Activated CD4-positive, alpha-beta memory T cell treated with anti-CD3 and anti-CD28 coated beads, Interleukin-2, amount 10 ng/mL, durations not matched to agents 7 days and 5 days (primary cell): ENCODE measurements at regions not wholly inside any gene's neighbourhood (a gene's known extent, or its start where the extent isn't known, plus 50 kb on each side); places are given as distances from the start of the nearest gene placed in this dataset.
"Not testable (repeated sequence)": the region's sequence is repeated elsewhere in the genome, so short reads cannot be mapped to it uniquely, and the experiment has no call there.

ENCODE experiments used
- CTCF ChIA-PET: fragments of 350-600 bp; sonication (Branson Sonifier 250); formaldehyde crosslinking; loops from one replicate; lab custom pipeline; 2021; ENCODE audit warnings: antibody characterized with exemption, inconsistent platforms; lab: Charles Lee
- POLR2A ChIA-PET: fragments of 350-600 bp; sonication (Branson Sonifier 250); formaldehyde crosslinking; loops from one replicate; lab custom pipeline; 2021; ENCODE audit warnings: antibody characterized with exemption; lab: Charles Lee
- DNase-seq: peaks from one replicate; pipeline ENCODE4 v3.0.0-alpha.2; 2020
- H3K27ac Mint-ChIP-seq: one replicate; pipeline ENCODE4 v1.8.0; 2021; ENCODE audit warnings: mild to moderate bottlenecking, mixed read lengths
- H3K27me3 Mint-ChIP-seq: one replicate; pipeline ENCODE4 v1.8.0; 2021; ENCODE audit warnings: mixed read lengths
- H3K36me3 Mint-ChIP-seq: one replicate; pipeline ENCODE4 v1.8.0; 2021; ENCODE audit warnings: low read depth, mixed read lengths
- H3K4me1 Mint-ChIP-seq: one replicate; pipeline ENCODE4 v1.8.0; 2021; ENCODE audit warnings: mixed read lengths
- H3K4me3 Mint-ChIP-seq: one replicate; pipeline ENCODE4 v1.8.0; 2021; ENCODE audit warnings: mild to moderate bottlenecking, mixed read lengths
- H3K9me3 Mint-ChIP-seq: one replicate; pipeline ENCODE4 v1.8.0; 2021; ENCODE audit warnings: mixed read lengths

- Mint-ChIP-seq H3K36me3 (no peaks in the 10 kb centered on the region), H3K4me1 (no peaks in the 10 kb centered on the region), H3K4me3 (no peak overlapping the region), H3K27ac (no peak overlapping the region), H3K27me3 (no peaks in the 10 kb centered on the region), H3K9me3 (peaks cover 13% of the 10 kb centered on the region)
- POLR2A ChIA-PET, result no interaction called here
- CTCF ChIA-PET, result no interaction called here
- DNase-seq, result no peak
These were observed 446.7 kb upstream of the TENM3 start for GRCh38 chr4:181796502-181796901.

- Mint-ChIP-seq H3K9me3 (peaks cover 13% of the 10 kb centered on the region), H3K36me3 (no peaks in the 10 kb centered on the region), H3K27ac (no peak overlapping the region), H3K27me3 (no peaks in the 10 kb centered on the region), H3K4me3 (no peak overlapping the region), H3K4me1 (no peaks in the 10 kb centered on the region)
- ChIA-PET CTCF (no interaction called here), POLR2A (no interaction called here)
- DNase-seq, result no peak
These were observed 444.7 kb upstream of the TENM3 start for GRCh38 chr4:181798536-181798935.

GRCh38 chr4:181799561-181800069 lies 443.6 kb upstream of the TENM3 start:
- no peak for DNase-seq
- Mint-ChIP-seq H3K4me1 (no peaks in the 10 kb centered on the region), H3K9me3 (peaks cover 13% of the 10 kb centered on the region), H3K36me3 (no peaks in the 10 kb centered on the region), H3K4me3 (no peak overlapping the region), H3K27ac (no peak overlapping the region), H3K27me3 (no peaks in the 10 kb centered on the region)
- ChIA-PET POLR2A (no interaction called here), CTCF (interaction anchor here (0.6 kb wide), 1 partner anchor 411 kb away, joined by 3 read pairs; no protein-coding TSS in a partner anchor)

- Mint-ChIP-seq H3K4me1 (no peaks in the 10 kb centered on the region), H3K9me3 (peaks cover 8% of the 10 kb centered on the region)
- POLR2A ChIA-PET, result no interaction called here
These were observed 441.0 kb upstream of the TENM3 start for GRCh38 chr4:181802207-181802606.

GRCh38 chr4:181807771-181808170 lies 435.4 kb upstream of the TENM3 start:
- Mint-ChIP-seq H3K9me3 (peaks cover 12% of the 10 kb centered on the region), H3K4me3 (no peak overlapping the region), H3K4me1 (no peaks in the 10 kb centered on the region), H3K36me3 (no peaks in the 10 kb centered on the region), H3K27ac (no peak overlapping the region), H3K27me3 (no peaks in the 10 kb centered on the region)
- ChIA-PET CTCF (no interaction called here), POLR2A (no interaction called here)
- no peak for DNase-seq

More at GRCh38 chr4:181802207-181802606, 441.0 kb upstream of the TENM3 start:
- H3K27ac Mint-ChIP-seq, result no peak overlapping the region
- H3K36me3 Mint-ChIP-seq, result no peaks in the 10 kb centered on the region
- H3K4me3 Mint-ChIP-seq, result no peak overlapping the region
- CTCF ChIA-PET, result no interaction called here
- H3K27me3 Mint-ChIP-seq, result no peaks in the 10 kb centered on the region
- DNase-seq, result no peak

GRCh38 chr4:181810711-181811110 lies 432.5 kb upstream of the TENM3 start:
- H3K36me3 Mint-ChIP-seq, result no peaks in the 10 kb centered on the region
- H3K4me1 Mint-ChIP-seq, result no peaks in the 10 kb centered on the region
- no peak overlapping the region for H3K4me3 Mint-ChIP-seq
- ChIA-PET POLR2A (no interaction called here), CTCF (no interaction called here)
- H3K9me3 Mint-ChIP-seq, result peaks cover 12% of the 10 kb centered on the region
- DNase-seq, result no peak
- H3K27ac Mint-ChIP-seq, result no peak overlapping the region
- no peaks in the 10 kb centered on the region for H3K27me3 Mint-ChIP-seq

GRCh38 chr4:181811550-181811949 lies 431.7 kb upstream of the TENM3 start:
- H3K4me1 Mint-ChIP-seq, H3K4me3 Mint-ChIP-seq, DNase-seq, H3K36me3 Mint-ChIP-seq, H3K27ac Mint-ChIP-seq, CTCF ChIA-PET, POLR2A ChIA-PET, H3K27me3 Mint-ChIP-seq: not testable (repeated sequence)
- peaks cover 12% of the 10 kb centered on the region for H3K9me3 Mint-ChIP-seq

- no peaks in the 10 kb centered on the region for H3K36me3 Mint-ChIP-seq
- H3K4me3 Mint-ChIP-seq, result no peak overlapping the region
- ChIA-PET POLR2A (no interaction called here), CTCF (no interaction called here)
- no peak overlapping the region for H3K27ac Mint-ChIP-seq
- peaks cover 5% of the 10 kb centered on the region for H3K9me3 Mint-ChIP-seq
- no peak for DNase-seq
- H3K4me1 Mint-ChIP-seq, result no peaks in the 10 kb centered on the region
- no peaks in the 10 kb centered on the region for H3K27me3 Mint-ChIP-seq
These were observed 423.3 kb upstream of the TENM3 start for GRCh38 chr4:181819946-181820345.

- Mint-ChIP-seq H3K27ac (no peak overlapping the region), H3K36me3 (no peaks in the 10 kb centered on the region), H3K4me1 (no peaks in the 10 kb centered on the region), H3K4me3 (no peak overlapping the region), H3K9me3 (peaks cover 5% of the 10 kb centered on the region), H3K27me3 (no peaks in the 10 kb centered on the region)
- CTCF ChIA-PET, result no interaction called here
- POLR2A ChIA-PET, result no interaction called here
- DNase-seq, result no peak
These were observed 422.6 kb upstream of the TENM3 start for GRCh38 chr4:181820553-181820952.

- Mint-ChIP-seq H3K36me3 (no peaks in the 10 kb centered on the region), H3K27me3 (no peaks in the 10 kb centered on the region), H3K27ac (no peak overlapping the region), H3K4me3 (no peak overlapping the region), H3K4me1 (no peaks in the 10 kb centered on the region), H3K9me3 (peaks cover 5% of the 10 kb centered on the region)
- no peak for DNase-seq
- ChIA-PET POLR2A (no interaction called here), CTCF (no interaction called here)
These were observed 421.9 kb upstream of the TENM3 start for GRCh38 chr4:181821039-181822004.

GRCh38 chr4:181822005-181822375 lies 421.2 kb upstream of the TENM3 start:
- no peaks in the 10 kb centered on the region for H3K4me1 Mint-ChIP-seq
- H3K4me3 Mint-ChIP-seq, result no peak overlapping the region
- peaks cover 5% of the 10 kb centered on the region for H3K9me3 Mint-ChIP-seq
- CTCF ChIA-PET, result no interaction called here
- H3K36me3 Mint-ChIP-seq, result no peaks in the 10 kb centered on the region
- no peak overlapping the region for H3K27ac Mint-ChIP-seq
- POLR2A ChIA-PET, result no interaction called here
- H3K27me3 Mint-ChIP-seq, result no peaks in the 10 kb centered on the region
- DNase-seq, result no peak

- CTCF ChIA-PET, result no interaction called here
- POLR2A ChIA-PET, result no interaction called here
- no peaks in the 10 kb centered on the region for H3K4me1 Mint-ChIP-seq
- DNase-seq, result no peak
- no peak overlapping the region for H3K27ac Mint-ChIP-seq
- no peaks in the 10 kb centered on the region for H3K27me3 Mint-ChIP-seq
- H3K4me3 Mint-ChIP-seq, result no peak overlapping the region
- peaks cover 6% of the 10 kb centered on the region for H3K9me3 Mint-ChIP-seq
- no peaks in the 10 kb centered on the region for H3K36me3 Mint-ChIP-seq
These were observed 420.0 kb upstream of the TENM3 start for GRCh38 chr4:181823183-181823582.

GRCh38 chr4:181823645-181824044 lies 419.6 kb upstream of the TENM3 start:
- H3K4me1 Mint-ChIP-seq, result no peaks in the 10 kb centered on the region
- no peaks in the 10 kb centered on the region for H3K36me3 Mint-ChIP-seq

GRCh38 chr4:181825564-181825963 lies 417.6 kb upstream of the TENM3 start:
- no peak overlapping the region for H3K27ac Mint-ChIP-seq
- no peak overlapping the region for H3K4me3 Mint-ChIP-seq
- no peak for DNase-seq
- H3K27me3 Mint-ChIP-seq, result no peaks in the 10 kb centered on the region
- no peaks in the 10 kb centered on the region for H3K36me3 Mint-ChIP-seq
- peaks cover 4% of the 10 kb centered on the region for H3K9me3 Mint-ChIP-seq
- H3K4me1 Mint-ChIP-seq, result no peaks in the 10 kb centered on the region
- POLR2A ChIA-PET, result no interaction called here
- CTCF ChIA-PET, result no interaction called here

More at GRCh38 chr4:181823645-181824044, 419.6 kb upstream of the TENM3 start:
- POLR2A ChIA-PET, result no interaction called here
- Mint-ChIP-seq H3K27me3 (no peaks in the 10 kb centered on the region), H3K4me3 (no peak overlapping the region), H3K9me3 (peaks cover 7% of the 10 kb centered on the region), H3K27ac (no peak overlapping the region)
- CTCF ChIA-PET, result no interaction called here
- DNase-seq, result no peak
